CD4-positive, CD25-positive, alpha-beta regulatory T cell (primary cell): ENCODE measurements at regions not wholly inside any gene's neighbourhood (a gene's known extent, or its start where the extent isn't known, plus 50 kb on each side); places are given as distances from the start of the nearest gene placed in this dataset.
"Not testable (repeated sequence)": the region's sequence is repeated elsewhere in the genome, so short reads cannot be mapped to it uniquely, and the experiment has no call there.

Source experiments
- ATAC-seq, 2 donors: fragments of 150-1000 bp; cut with Tn5 transposase; one replicate each; pipeline ENCODE4 v1.10.0; 2021; ENCODE audit warnings: low read depth in 2 of 2, moderate number of reproducible peaks in 2 of 2, moderate library complexity in 1 of 2
- DNase-seq, 3 donors: peaks; one replicate each; pipeline versions ENCODE4 v3.0.0 to v3.0.0-alpha.2; 2012 to 2022; ENCODE audit warnings: mixed read lengths in 1 of 3
- H3K27ac ChIP-seq: one replicate; pipeline ENCODE4 v1.7.0; 2013; ENCODE audit warnings: mild to moderate bottlenecking, low read length; ENCODE audit not compliant: insufficient read depth, poor library complexity, severe bottlenecking
- H3K27me3 ChIP-seq: one replicate; pipeline ENCODE4 v1.7.0; 2013; ENCODE audit warnings: low read length; ENCODE audit not compliant: control insufficient read depth, insufficient read depth
- H3K36me3 ChIP-seq: one replicate; pipeline ENCODE4 v1.7.0; 2013; ENCODE audit warnings: mild to moderate bottlenecking, low read length, moderate library complexity; ENCODE audit not compliant: control insufficient read depth, insufficient read depth
- H3K4me1 ChIP-seq: 2 replicates; pipeline ENCODE4 v1.7.0; 2013; ENCODE audit warnings: mild to moderate bottlenecking, low read length; ENCODE audit not compliant: insufficient read depth, control insufficient read depth, poor library complexity, severe bottlenecking
- H3K4me3 ChIP-seq: one replicate; pipeline ENCODE4 v1.7.0; 2013; ENCODE audit warnings: low read depth, mild to moderate bottlenecking, low read length, moderate library complexity
- H3K9me3 ChIP-seq, 2 experiments: 1 replicate in 1 of 2; 2 replicates in 1 of 2; pipeline ENCODE4 v1.7.0; 2013; ENCODE audit warnings: low read length in 2 of 2, mild to moderate bottlenecking in 1 of 2, moderate library complexity in 1 of 2; ENCODE audit not compliant: control insufficient read depth in 2 of 2
- H3K27ac Mint-ChIP-seq, 3 donors: one replicate each; pipeline ENCODE4 v1.8.0; 2020 to 2022; ENCODE audit warnings: mild to moderate bottlenecking in 3 of 3, mixed read lengths in 3 of 3, moderate library complexity in 2 of 3
- H3K27me3 Mint-ChIP-seq: one replicate; pipeline ENCODE4 v1.8.0; 2022; ENCODE audit warnings: mild to moderate bottlenecking, mixed read lengths
- H3K36me3 Mint-ChIP-seq: one replicate; pipeline ENCODE4 v1.8.0; 2020; ENCODE audit warnings: mixed read lengths
- H3K4me1 Mint-ChIP-seq, 4 donors: one replicate each; pipeline ENCODE4 v1.8.0; 2020 to 2022; ENCODE audit warnings: mixed read lengths in 4 of 4, mild to moderate bottlenecking in 1 of 4
- H3K4me3 Mint-ChIP-seq, 4 donors: one replicate each; pipeline ENCODE4 v1.8.0; 2020 to 2022; ENCODE audit warnings: mild to moderate bottlenecking in 4 of 4, mixed read lengths in 4 of 4, moderate library complexity in 3 of 4
- H3K9me3 Mint-ChIP-seq, 7 donors: one replicate each; pipeline ENCODE4 v1.8.0; 2020 to 2022; ENCODE audit warnings: mixed read lengths in 7 of 7, mild to moderate bottlenecking in 3 of 7, moderate library complexity in 2 of 7

GRCh38 chr12:46692606-46693005 lies 133.2 kb downstream of the SLC38A4 start:
- H3K27me3 ChIP-seq: peaks cover 1% of the 10 kb centered on the region
- DNase-seq (no peak), ATAC-seq (no peak)
- Mint-ChIP-seq H3K36me3 (no peaks in the 10 kb centered on the region), H3K27me3 (peaks cover 4% of the 10 kb centered on the region), H3K9me3 (peaks cover 0 to 5% (median 0%) of the 10 kb centered on the region in 7 donors), H3K4me3 (no peak overlapping the region), H3K27ac (no peak overlapping the region), H3K4me1 (no peaks in the 10 kb centered on the region)
- no peak overlapping the region for H3K27ac ChIP-seq
- no peak overlapping the region for H3K4me3 ChIP-seq
- no peaks in the 10 kb centered on the region for H3K4me1 ChIP-seq
- H3K9me3 ChIP-seq: peaks cover 0 to 2% of the 10 kb centered on the region in 2 experiments
- H3K36me3 ChIP-seq: no peaks in the 10 kb centered on the region

- H3K27me3 ChIP-seq: no peaks in the 10 kb centered on the region
- Mint-ChIP-seq H3K36me3 (no peaks in the 10 kb centered on the region), H3K27me3 (peaks cover 12% of the 10 kb centered on the region), H3K4me1 (no peaks in the 10 kb centered on the region), H3K9me3 (peaks cover 0 to 9% (median 3%) of the 10 kb centered on the region in 7 donors), H3K27ac (no peak overlapping the region), H3K4me3 (no peak overlapping the region)
- ATAC-seq: no peak
- no peaks in the 10 kb centered on the region for H3K9me3 ChIP-seq
- no peaks in the 10 kb centered on the region for H3K36me3 ChIP-seq
- H3K27ac ChIP-seq: no peak overlapping the region
- H3K4me1 ChIP-seq: no peaks in the 10 kb centered on the region
- H3K4me3 ChIP-seq: no peak overlapping the region
- DNase-seq: no peak
Observed at GRCh38 chr12:46686267-46686942, 139.4 kb downstream of the SLC38A4 start.

DNA sequence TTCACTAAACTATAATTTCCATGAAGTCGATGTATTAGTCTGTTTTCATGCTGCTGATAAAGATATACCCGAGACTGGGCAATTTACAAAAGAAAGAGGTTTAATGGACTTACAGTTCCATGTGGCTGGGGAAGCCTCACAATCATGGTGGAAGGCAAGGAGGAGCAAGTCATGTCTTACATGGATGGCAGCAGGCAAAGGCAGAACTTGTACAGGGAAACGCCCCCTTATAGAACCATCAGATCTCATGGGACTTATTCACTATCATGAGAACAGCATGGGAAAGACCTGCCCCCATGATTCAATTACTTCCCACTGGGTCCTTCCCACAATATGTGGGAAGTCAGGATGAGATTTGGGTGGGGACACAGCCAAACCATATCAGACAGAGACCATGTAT lies 141.6 kb downstream of the SLC38A4 start:
- not testable (repeated sequence) for H3K9me3 Mint-ChIP-seq, H3K27me3 ChIP-seq, H3K36me3 Mint-ChIP-seq, H3K4me3 Mint-ChIP-seq, H3K36me3 ChIP-seq, H3K4me1 ChIP-seq, H3K27ac Mint-ChIP-seq, DNase-seq, H3K4me1 Mint-ChIP-seq, H3K27ac ChIP-seq, H3K9me3 ChIP-seq, H3K4me3 ChIP-seq, ATAC-seq, H3K27me3 Mint-ChIP-seq

- Mint-ChIP-seq H3K36me3 (no peaks in the 10 kb centered on the region), H3K4me1 (no peaks in the 10 kb centered on the region), H3K4me3 (no peak overlapping the region), H3K27me3 (peaks cover 7% of the 10 kb centered on the region), H3K9me3 (peaks cover 0 to 9% (median 3%) of the 10 kb centered on the region in 7 donors), H3K27ac (no peak overlapping the region)
- H3K4me3 ChIP-seq: no peak overlapping the region
- ATAC-seq (no peak), DNase-seq (no peak)
- no peaks in the 10 kb centered on the region for H3K9me3 ChIP-seq
- no peaks in the 10 kb centered on the region for H3K27me3 ChIP-seq
- H3K4me1 ChIP-seq: no peaks in the 10 kb centered on the region
- H3K27ac ChIP-seq: no peak overlapping the region
- H3K36me3 ChIP-seq: no peaks in the 10 kb centered on the region
Observed at GRCh38 chr12:46682148-46682547, 143.6 kb downstream of the SLC38A4 start.

DNA sequence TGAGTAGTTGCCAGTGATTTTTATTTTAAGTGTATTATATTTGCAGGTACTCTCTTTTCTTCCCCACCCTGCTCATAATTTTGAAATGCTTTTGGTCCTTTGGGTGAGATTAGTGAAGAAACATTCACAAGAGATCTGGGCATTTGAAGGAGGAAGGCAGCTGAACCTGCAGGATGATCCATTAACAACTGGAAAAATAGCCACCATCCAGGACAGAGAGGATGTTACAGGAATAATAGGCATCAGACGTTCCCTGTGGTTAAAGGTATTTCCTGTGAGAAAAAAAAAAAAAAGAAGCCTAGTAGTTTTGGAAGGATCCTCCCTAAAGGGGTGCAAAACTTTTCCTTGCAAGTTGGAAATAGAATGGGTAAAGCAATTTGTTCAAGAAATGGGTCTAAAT lies 145.3 kb downstream of the SLC38A4 start:
- H3K27me3 ChIP-seq: no peaks in the 10 kb centered on the region
- no peak overlapping the region for H3K27ac ChIP-seq
- Mint-ChIP-seq H3K9me3 (peaks cover 0 to 9% (median 4%) of the 10 kb centered on the region in 7 donors), H3K4me1 (no peaks in the 10 kb centered on the region), H3K27me3 (peaks cover 4% of the 10 kb centered on the region), H3K4me3 (no peak overlapping the region), H3K36me3 (no peaks in the 10 kb centered on the region), H3K27ac (no peak overlapping the region)
- no peak overlapping the region for H3K4me3 ChIP-seq
- no peak for DNase-seq
- H3K4me1 ChIP-seq: no peaks in the 10 kb centered on the region
- H3K36me3 ChIP-seq: no peaks in the 10 kb centered on the region
- no peak for ATAC-seq
- H3K9me3 ChIP-seq: no peaks in the 10 kb centered on the region

DNA sequence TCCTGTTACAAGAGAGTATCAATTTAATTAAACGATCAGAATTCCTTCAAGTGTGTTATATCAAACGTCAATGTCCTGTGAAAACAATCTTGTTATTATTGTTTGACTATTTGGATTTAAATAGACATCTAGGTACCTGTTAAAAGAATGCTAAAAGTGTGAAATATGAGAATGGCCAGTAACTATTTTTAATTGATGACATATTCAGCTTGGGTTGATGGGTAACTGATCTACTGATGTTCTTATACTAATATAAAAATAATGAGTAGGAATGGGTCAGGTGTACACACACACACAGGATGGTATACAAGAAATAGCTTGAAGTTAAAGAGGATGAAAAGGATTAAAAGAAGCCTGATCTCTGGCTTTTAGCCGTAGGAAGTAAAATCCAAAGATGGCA lies 146.0 kb downstream of the SLC38A4 start:
- H3K4me3 Mint-ChIP-seq: no peak overlapping the region
- H3K27ac Mint-ChIP-seq: no peak overlapping the region
- Histone ChIP-seq H3K27me3 (no peaks in the 10 kb centered on the region), H3K27ac (no peak overlapping the region), H3K9me3 (no peaks in the 10 kb centered on the region), H3K36me3 (no peaks in the 10 kb centered on the region), H3K4me3 (no peak overlapping the region), H3K4me1 (no peaks in the 10 kb centered on the region)
- ATAC-seq: no peak
- H3K36me3 Mint-ChIP-seq: no peaks in the 10 kb centered on the region
- H3K9me3 Mint-ChIP-seq: peaks cover 0 to 9% (median 4%) of the 10 kb centered on the region in 7 donors
- no peaks in the 10 kb centered on the region for H3K4me1 Mint-ChIP-seq
- peaks cover 11% of the 10 kb centered on the region for H3K27me3 Mint-ChIP-seq
- no peak for DNase-seq

- DNase-seq (no peak), ATAC-seq (no peak)
- no peaks in the 10 kb centered on the region for H3K36me3 ChIP-seq
- H3K9me3 ChIP-seq: no peaks in the 10 kb centered on the region
- no peaks in the 10 kb centered on the region for H3K27me3 ChIP-seq
- Mint-ChIP-seq H3K27me3 (peaks cover 13% of the 10 kb centered on the region), H3K4me3 (no peak overlapping the region), H3K36me3 (no peaks in the 10 kb centered on the region), H3K27ac (no peak overlapping the region), H3K9me3 (peaks cover 0 to 2% (median 0%) of the 10 kb centered on the region in 7 donors), H3K4me1 (no peaks in the 10 kb centered on the region)
- H3K4me3 ChIP-seq: no peak overlapping the region
- no peaks in the 10 kb centered on the region for H3K4me1 ChIP-seq
- no peak overlapping the region for H3K27ac ChIP-seq
Observed at GRCh38 chr12:46678426-46678825, 147.4 kb downstream of the SLC38A4 start.

- H3K9me3 ChIP-seq: no peaks in the 10 kb centered on the region
- DNase-seq: peak in 2 of 3 donors; percentile 9 to 33
- Mint-ChIP-seq H3K27ac (no peak overlapping the region), H3K9me3 (peaks cover 0 to 2% (median 0%) of the 10 kb centered on the region in 7 donors), H3K4me3 (no peak overlapping the region), H3K4me1 (no peaks in the 10 kb centered on the region), H3K36me3 (no peaks in the 10 kb centered on the region), H3K27me3 (peaks cover 13% of the 10 kb centered on the region)
- ATAC-seq: no peak
- H3K4me3 ChIP-seq: no peak overlapping the region
- H3K36me3 ChIP-seq: no peaks in the 10 kb centered on the region
- no peaks in the 10 kb centered on the region for H3K4me1 ChIP-seq
- H3K27me3 ChIP-seq: no peaks in the 10 kb centered on the region
- H3K27ac ChIP-seq: no peak overlapping the region
Observed at GRCh38 chr12:46677749-46678148, 148.0 kb downstream of the SLC38A4 start.
